ENCODE measurements at regions not wholly inside any gene's neighbourhood (a gene's known extent, or its start where the extent isn't known, plus 50 kb on each side); places are given as distances from the start of the nearest gene placed in this dataset.

GRCh38 chr14:54086767-54087166, 130.1 kb upstream of the BMP4 start:
- TF ChIP-seq POLR2AphosphoS5 (IDR thresholded peaks at IDR 0.05; ENCODE audit: low read depth, low read length) (no peak), POLR2A (IDR thresholded peaks at IDR 0.05; ENCODE audit: low read depth, low read length) (no peak)

Data from GM12892 (cell line).